HCT116 (cell line): ENCODE measurements at regions not wholly inside any gene's neighbourhood (a gene's known extent, or its start where the extent isn't known, plus 50 kb on each side); places are given as distances from the start of the nearest gene placed in this dataset.

ENCODE experiments used
- ATAC-seq: fragments of 200-7000 bp; cut with Tn5 transposase; 2 replicates; pipeline ENCODE4 v1.9.1; 2020; ENCODE audit warnings: mild to moderate bottlenecking, moderate library complexity
- BruUV-seq: library from RNA; stranded (reverse); fragments of 400-500 nt; replicated peaks from 2 replicates; lab custom pipeline; 2021; lab: Mats Ljungman, UMichigan
- CTCF ChIA-PET: fragments of 300-600 bp; sonication (Branson Sonifier 250); formaldehyde crosslinking; loops from one replicate; lab custom pipeline; 2021; ENCODE audit warnings: antibody characterized with exemption; lab: Charles Lee
- POLR2A ChIA-PET: fragments of 300-600, 350-600 bp; sonication (Branson Sonifier 250); formaldehyde crosslinking; loops from one replicate; lab custom pipeline; 2021; ENCODE audit warnings: antibody characterized with exemption; lab: Charles Lee
- RAD21 ChIA-PET, 2 experiments: fragments of 300-600 bp; sonication (Branson Sonifier 250); formaldehyde crosslinking; loops; one replicate each; lab custom pipeline; 2023; ENCODE audit warnings: low total read pairs in 2 of 2; ENCODE audit not compliant: uncharacterized antibody in 2 of 2, unreplicated experiment in 2 of 2, low non-redundant PET in 1 of 2; lab: Charles Lee
- DNase-seq: peaks from one replicate; pipeline ENCODE4 v3.0.0-alpha.2; 2010; ENCODE audit warnings: low read depth, low spot score
- H2AFZ ChIP-seq: fragments of 200-600 bp; shearing (Covaris generic), sonication (generic); 2 replicates; pipeline ENCODE4 v1.6.1; 2017; ENCODE audit warnings: low read depth, mixed run types, mixed read lengths, antibody characterized with exemption, low read length; ENCODE audit not compliant: poor library complexity, severe bottlenecking
- H3K27ac ChIP-seq: 2 replicates; pipeline ENCODE4 v1.5.1; 2012; ENCODE audit warnings: low read depth, low read length
- H3K27me3 ChIP-seq: fragments of 200-600 bp; sonication (generic); 2 replicates; pipeline ENCODE4 v1.6.1; 2016; ENCODE audit warnings: mixed run types, low read length, mixed read lengths; ENCODE audit not compliant: insufficient read depth
- H3K36me3 ChIP-seq, 2 experiments: fragments of 200-500 bp in 1 of 2; fragments of 200-600 bp in 1 of 2; sonication (Bioruptor generic) in 1 of 2; sonication (generic) in 1 of 2; 2 replicates each; pipeline versions ENCODE4 v1.5.1 to v1.6.1; 2014 to 2016; ENCODE audit warnings: low read length in 2 of 2, inconsistent platforms in 1 of 2, mixed read lengths in 1 of 2, mixed run types in 1 of 2; ENCODE audit not compliant: insufficient read depth in 2 of 2, control insufficient read depth in 1 of 2
- H3K4me1 ChIP-seq, 2 experiments: fragments of 200-600 bp in 1 of 2; sonication (generic) in 1 of 2; 2 replicates each; pipeline versions ENCODE4 v1.5.1 to v1.6.1; 2012 to 2017; ENCODE audit warnings: low read length in 2 of 2, inconsistent platforms in 1 of 2, mild to moderate bottlenecking in 1 of 2, mixed read lengths in 1 of 2, mixed run types in 1 of 2, moderate library complexity in 1 of 2; ENCODE audit not compliant: insufficient read depth in 2 of 2, control insufficient read depth in 1 of 2
- H3K4me2 ChIP-seq: fragments of 200-600 bp; sonication (generic); 2 replicates; pipeline ENCODE4 v1.6.1; 2017; ENCODE audit warnings: mixed run types, low read length, mixed read lengths
- H3K4me3 ChIP-seq, 2 experiments: fragments of 200-600 bp in 1 of 2; sonication (generic) in 1 of 2; replicated peaks in 1 of 2; 2 replicates each; pipeline ENCODE4 v1.5.1; 2011 to 2016; ENCODE audit warnings: low read length in 2 of 2, control low read depth in 1 of 2, low read depth in 1 of 2, mild to moderate bottlenecking in 1 of 2, mixed read lengths in 1 of 2, mixed run types in 1 of 2
- H3K79me2 ChIP-seq: fragments of 200-600 bp; sonication (generic); 2 replicates; pipeline ENCODE4 v1.6.1; 2017; ENCODE audit warnings: mild to moderate bottlenecking, mixed run types, low read length, moderate library complexity, mixed read lengths; ENCODE audit not compliant: insufficient read depth
- H3K9ac ChIP-seq: fragments of 200-600 bp; sonication (generic); 2 replicates; pipeline ENCODE4 v1.6.1; 2016; ENCODE audit warnings: low read length, mixed read lengths
- H3K9me2 ChIP-seq: fragments of 200-600 bp; sonication (generic), shearing (Covaris generic); 2 replicates; pipeline ENCODE4 v1.6.1; 2017; ENCODE audit warnings: mixed run types, mild to moderate bottlenecking, moderate library complexity; ENCODE audit not compliant: insufficient read depth
- H3K9me3 ChIP-seq, 2 experiments: fragments of 200-500 bp in 1 of 2; fragments of 200-600 bp in 1 of 2; sonication (Bioruptor generic) in 1 of 2; sonication (generic) in 1 of 2; 2 replicates each; pipeline ENCODE4 v1.6.1; 2014 to 2017; ENCODE audit warnings: low read length in 2 of 2, mixed read lengths in 2 of 2, inconsistent platforms in 1 of 2, low read depth in 1 of 2, mild to moderate bottlenecking in 1 of 2, mixed run types in 1 of 2, moderate library complexity in 1 of 2; ENCODE audit not compliant: control insufficient read depth in 1 of 2, insufficient read depth in 1 of 2
- H4K20me1 ChIP-seq: fragments of 200-600 bp; sonication (generic), shearing (Covaris generic); 2 replicates; pipeline ENCODE4 v1.6.1; 2017; ENCODE audit warnings: mixed run types, mild to moderate bottlenecking, moderate library complexity; ENCODE audit not compliant: insufficient read depth
- CBX3 ChIP-seq: IDR thresholded peaks from 2 replicates; pipeline ENCODE4 v1.6.1; 2012; ENCODE audit warnings: low read depth
- CTCF ChIP-seq, 3 experiments: fragments of 200-600 bp in 1 of 3; sonication (generic) in 1 of 3; IDR thresholded peaks in 2 of 3; conservative IDR thresholded peaks in 1 of 3; 2 replicates each; pipeline ENCODE4 v1.5.1; 2012 to 2017; ENCODE audit warnings: low read depth in 2 of 3, low read length in 2 of 3, antibody characterized with exemption in 1 of 3, borderline replicate concordance in 1 of 3, control low read depth in 1 of 3, mild to moderate bottlenecking in 1 of 3, mixed read lengths in 1 of 3, mixed run types in 1 of 3, moderate library complexity in 1 of 3; ENCODE audit not compliant: insufficient read depth in 1 of 3
- EGR1 ChIP-seq: IDR thresholded peaks from 2 replicates; pipeline ENCODE4 v1.6.1; 2012; ENCODE audit warnings: low read depth
- EZH2 ChIP-seq: fragments of 200-600 bp; sonication (generic); IDR thresholded peaks from 2 replicates; pipeline ENCODE4 v1.6.1; 2017; ENCODE audit warnings: antibody characterized with exemption, mixed run types
- MAX ChIP-seq: IDR thresholded peaks from 2 replicates; pipeline ENCODE4 v1.6.1; 2012
- REST ChIP-seq: IDR thresholded peaks from 2 replicates; pipeline ENCODE4 v1.6.1; 2012; ENCODE audit warnings: low read depth
- intact Hi-C: fragments of 100-400 bp; cut with micrococcal nuclease; formaldehyde crosslinking; loops from 2 replicates; pipeline ENCODE4 v1.10.0; 2022

GRCh38 chr12:75798136-75798926 is 233.2 kb downstream of the PHLDA1 start:
- Histone ChIP-seq H3K9me2 (no peaks in the 10 kb centered on the region), H3K4me3 (no peak overlapping the region), H2AFZ (no peak overlapping the region), H3K4me1 (peaks cover 31 to 44% of the 10 kb centered on the region in 2 experiments), H3K4me2 (peak overlapping the region; percentile 32), H3K9ac (peak overlapping the region; percentile 35), H3K36me3 (no peaks in the 10 kb centered on the region; a peak in 1 of 4 replicates), H4K20me1 (no peaks in the 10 kb centered on the region), H3K27me3 (no peaks in the 10 kb centered on the region), H3K79me2 (no peaks in the 10 kb centered on the region), H3K9me3 (no peaks in the 10 kb centered on the region), H3K27ac (peak overlapping the region; percentile 80)
- no TSS peak for BruUV-seq
- intact Hi-C loops = no loop called here
- ATAC-seq (no peak), DNase-seq (no peak)
- no peak for TF ChIP-seq REST
- no peak for TF ChIP-seq CTCF (IDR thresholded peaks at IDR 0.05 in 2 of 3, conservative IDR thresholded peaks at IDR 0.05 in 1 of 3; ENCODE audit: borderline replicate concordance in 1 of 3, insufficient read depth in 1 of 3, low read depth in 2 of 3, low read length in 2 of 3)
- no peak for TF ChIP-seq EZH2
- no peak for TF ChIP-seq MAX
- no peak for TF ChIP-seq EGR1
- TF ChIP-seq CBX3 = no peak
- RAD21 ChIA-PET = no interaction called here
- POLR2A ChIA-PET = interaction anchor here (0.8 to 1.7 kb wide), 4 partner anchors 18 to 233 kb away, joined by 3 to 4 read pairs (median 4); partner anchors contain the start of gene PHLDA1
- CTCF ChIA-PET = no interaction called here
